ENCODE measurements at regions not wholly inside any gene's neighbourhood (a gene's known extent, or its start where the extent isn't known, plus 50 kb on each side); places are given as distances from the start of the nearest gene placed in this dataset.

DNA sequence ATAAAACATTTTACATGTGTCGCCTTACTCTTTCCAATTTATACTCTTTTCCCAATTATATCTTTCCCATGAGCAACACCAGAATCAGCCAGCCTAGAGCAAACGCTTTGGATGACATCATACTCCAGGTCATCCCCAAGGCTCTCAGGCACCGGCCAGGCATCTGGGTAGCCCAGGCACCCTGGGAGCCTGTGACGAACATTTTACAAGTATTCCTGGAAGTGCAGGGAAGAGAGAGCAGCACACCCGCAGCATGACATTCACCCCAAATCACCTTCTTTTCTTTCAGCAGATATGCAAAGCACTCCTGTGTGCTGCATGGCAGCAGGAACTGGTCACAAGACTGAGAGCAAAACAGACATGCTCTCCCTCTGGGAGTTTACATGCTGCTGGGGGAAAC lies 75.7 kb upstream of the SMIM23 start:
- Histone ChIP-seq H3K36me3 (ENCODE audit: control insufficient read depth, insufficient read depth, low read length) (no peaks in the 10 kb centered on the region), H3K27ac (ENCODE audit: low read length) (no peak overlapping the region), H3K4me1 (ENCODE audit: control insufficient read depth, insufficient read depth, low read length) (no peaks in the 10 kb centered on the region), H3K9me3 (ENCODE audit: control insufficient read depth, insufficient read depth, low read depth, low read length) (no peaks in the 10 kb centered on the region), H3K27me3 (ENCODE audit: control insufficient read depth, insufficient read depth, low read length) (no peaks in the 10 kb centered on the region), H3K4me3 (ENCODE audit: low read depth in 2 of 2, low read length in 2 of 2) (no peak overlapping the region)
- TF ChIP-seq, protein P1, sequence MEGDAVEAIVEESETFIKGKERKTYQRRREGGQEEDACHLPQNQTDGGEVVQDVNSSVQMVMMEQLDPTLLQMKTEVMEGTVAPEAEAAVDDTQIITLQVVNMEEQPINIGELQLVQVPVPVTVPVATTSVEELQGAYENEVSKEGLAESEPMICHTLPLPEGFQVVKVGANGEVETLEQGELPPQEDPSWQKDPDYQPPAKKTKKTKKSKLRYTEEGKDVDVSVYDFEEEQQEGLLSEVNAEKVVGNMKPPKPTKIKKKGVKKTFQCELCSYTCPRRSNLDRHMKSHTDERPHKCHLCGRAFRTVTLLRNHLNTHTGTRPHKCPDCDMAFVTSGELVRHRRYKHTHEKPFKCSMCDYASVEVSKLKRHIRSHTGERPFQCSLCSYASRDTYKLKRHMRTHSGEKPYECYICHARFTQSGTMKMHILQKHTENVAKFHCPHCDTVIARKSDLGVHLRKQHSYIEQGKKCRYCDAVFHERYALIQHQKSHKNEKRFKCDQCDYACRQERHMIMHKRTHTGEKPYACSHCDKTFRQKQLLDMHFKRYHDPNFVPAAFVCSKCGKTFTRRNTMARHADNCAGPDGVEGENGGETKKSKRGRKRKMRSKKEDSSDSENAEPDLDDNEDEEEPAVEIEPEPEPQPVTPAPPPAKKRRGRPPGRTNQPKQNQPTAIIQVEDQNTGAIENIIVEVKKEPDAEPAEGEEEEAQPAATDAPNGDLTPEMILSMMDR (IDR thresholded peaks at IDR 0.05) = no peak
- TF ChIP-seq POLR2AphosphoS5 (IDR thresholded peaks at IDR 0.05; ENCODE audit: low read depth, low read length) = no peak
- TF ChIP-seq, protein P2, sequence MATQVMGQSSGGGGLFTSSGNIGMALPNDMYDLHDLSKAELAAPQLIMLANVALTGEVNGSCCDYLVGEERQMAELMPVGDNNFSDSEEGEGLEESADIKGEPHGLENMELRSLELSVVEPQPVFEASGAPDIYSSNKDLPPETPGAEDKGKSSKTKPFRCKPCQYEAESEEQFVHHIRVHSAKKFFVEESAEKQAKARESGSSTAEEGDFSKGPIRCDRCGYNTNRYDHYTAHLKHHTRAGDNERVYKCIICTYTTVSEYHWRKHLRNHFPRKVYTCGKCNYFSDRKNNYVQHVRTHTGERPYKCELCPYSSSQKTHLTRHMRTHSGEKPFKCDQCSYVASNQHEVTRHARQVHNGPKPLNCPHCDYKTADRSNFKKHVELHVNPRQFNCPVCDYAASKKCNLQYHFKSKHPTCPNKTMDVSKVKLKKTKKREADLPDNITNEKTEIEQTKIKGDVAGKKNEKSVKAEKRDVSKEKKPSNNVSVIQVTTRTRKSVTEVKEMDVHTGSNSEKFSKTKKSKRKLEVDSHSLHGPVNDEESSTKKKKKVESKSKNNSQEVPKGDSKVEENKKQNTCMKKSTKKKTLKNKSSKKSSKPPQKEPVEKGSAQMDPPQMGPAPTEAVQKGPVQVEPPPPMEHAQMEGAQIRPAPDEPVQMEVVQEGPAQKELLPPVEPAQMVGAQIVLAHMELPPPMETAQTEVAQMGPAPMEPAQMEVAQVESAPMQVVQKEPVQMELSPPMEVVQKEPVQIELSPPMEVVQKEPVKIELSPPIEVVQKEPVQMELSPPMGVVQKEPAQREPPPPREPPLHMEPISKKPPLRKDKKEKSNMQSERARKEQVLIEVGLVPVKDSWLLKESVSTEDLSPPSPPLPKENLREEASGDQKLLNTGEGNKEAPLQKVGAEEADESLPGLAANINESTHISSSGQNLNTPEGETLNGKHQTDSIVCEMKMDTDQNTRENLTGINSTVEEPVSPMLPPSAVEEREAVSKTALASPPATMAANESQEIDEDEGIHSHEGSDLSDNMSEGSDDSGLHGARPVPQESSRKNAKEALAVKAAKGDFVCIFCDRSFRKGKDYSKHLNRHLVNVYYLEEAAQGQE (IDR thresholded peaks at IDR 0.05; ENCODE audit: insufficient read depth in 1 of 2, low read depth in 2 of 2, low read length in 1 of 2) = no peak
- no peak for TF ChIP-seq TCF7L2 (IDR thresholded peaks at IDR 0.05; ENCODE audit: low read depth, low read length)
- TF ChIP-seq SIN3A (IDR thresholded peaks at IDR 0.05; ENCODE audit: borderline replicate concordance, insufficient read depth, low read depth, low read length) = no peak
- in situ Hi-C loops (cut with HindIII; ENCODE audit: low pct_unique_long_range_greater_than_20kb, low sequenced_read_pairs) (no loop called here), intact Hi-C loops (cut with micrococcal nuclease; ENCODE audit: unreplicated experiment) (no loop called here)
- DNase-seq (ENCODE audit: low read depth, low spot score) (no peak), ATAC-seq (no peak)
- BruUV-seq (replicated peaks) = no TSS peak
- ChIA-PET CTCF (no interaction called here), POLR2A (interaction anchor here (0.5 kb wide), 1 partner anchor 27 kb away, joined by 3 read pairs; no protein-coding TSS in a partner anchor)

GRCh38 chr5:171710451-171711024 lies 75.1 kb upstream of the SMIM23 start:
- no peak for DNase-seq (ENCODE audit: low read depth, low spot score)
- no peak overlapping the region for H3K27ac ChIP-seq (ENCODE audit: low read length)
- ChIA-PET CTCF (no interaction called here), POLR2A (interaction anchor here (0.5 kb wide), 1 partner anchor 26 kb away, joined by 3 read pairs; no protein-coding TSS in a partner anchor)
- no peak for ATAC-seq
- no peaks in the 10 kb centered on the region for H3K27me3 ChIP-seq (ENCODE audit: control insufficient read depth, insufficient read depth, low read length)
- no peaks in the 10 kb centered on the region for H3K4me1 ChIP-seq (ENCODE audit: control insufficient read depth, insufficient read depth, low read length)
- no TSS peak for BruUV-seq (replicated peaks)
- in situ Hi-C loops (cut with HindIII; ENCODE audit: low pct_unique_long_range_greater_than_20kb, low sequenced_read_pairs) (no loop called here), intact Hi-C loops (cut with micrococcal nuclease; ENCODE audit: unreplicated experiment) (no loop called here)
- H3K9me3 ChIP-seq (ENCODE audit: control insufficient read depth, insufficient read depth, low read depth, low read length) = no peaks in the 10 kb centered on the region
- TF ChIP-seq TCF7L2 (IDR thresholded peaks at IDR 0.05; ENCODE audit: low read depth, low read length) (no peak), SIN3A (IDR thresholded peaks at IDR 0.05; ENCODE audit: borderline replicate concordance, insufficient read depth, low read depth, low read length) (no peak), POLR2AphosphoS5 (IDR thresholded peaks at IDR 0.05; ENCODE audit: low read depth, low read length) (no peak)
- TF ChIP-seq, protein P1 (IDR thresholded peaks at IDR 0.05) = no peak
- TF ChIP-seq, protein P2 (IDR thresholded peaks at IDR 0.05; ENCODE audit: insufficient read depth in 1 of 2, low read depth in 2 of 2, low read length in 1 of 2) = no peak
- no peak overlapping the region for H3K4me3 ChIP-seq (ENCODE audit: low read depth in 2 of 2, low read length in 2 of 2)
- H3K36me3 ChIP-seq (ENCODE audit: control insufficient read depth, insufficient read depth, low read length) = no peaks in the 10 kb centered on the region

All from Panc1 (cell line).